SU-DHL-6 (cell line): ENCODE measurements at regions not wholly inside any gene's neighbourhood (a gene's known extent, or its start where the extent isn't known, plus 50 kb on each side); places are given as distances from the start of the nearest gene placed in this dataset.

Experiments
- H2AFZ ChIP-seq: fragments of 200-600 bp; sonication (generic); 2 replicates; pipeline ENCODE4 v1.6.1; 2014; ENCODE audit warnings: low read depth, mild to moderate bottlenecking, moderate library complexity, mixed read lengths, antibody characterized with exemption, low read length; ENCODE audit not compliant: severe bottlenecking
- H3F3A ChIP-seq: fragments of 200-600 bp; shearing (Covaris generic); 2 replicates; pipeline ENCODE4 v1.6.0; 2016; ENCODE audit warnings: antibody characterized with exemption, mild to moderate bottlenecking; ENCODE audit not compliant: insufficient read depth
- H3K27ac ChIP-seq: fragments of 200-600 bp; sonication (generic); 2 replicates; pipeline ENCODE4 v1.5.1; 2016; ENCODE audit warnings: low read depth, mild to moderate bottlenecking, low read length, moderate library complexity, mixed read lengths
- H3K27me3 ChIP-seq: fragments of 200-600 bp; sonication (generic), shearing (Covaris generic); 2 replicates; pipeline ENCODE4 v1.6.0; 2014; ENCODE audit warnings: mild to moderate bottlenecking, low read length
- H3K36me3 ChIP-seq: fragments of 200-600 bp; sonication (generic); 2 replicates; pipeline ENCODE4 v1.6.1; 2014; ENCODE audit warnings: mild to moderate bottlenecking, low read length, mixed read lengths
- H3K4me2 ChIP-seq: fragments of 300-600, 200-600 bp; shearing (Covaris generic), sonication (generic); 2 replicates; pipeline ENCODE4 v1.6.0; 2014; ENCODE audit warnings: low read length, low read depth, mild to moderate bottlenecking; ENCODE audit not compliant: poor library complexity, severe bottlenecking
- H3K4me3 ChIP-seq: fragments of 200-600 bp; sonication (generic); 2 replicates; pipeline ENCODE4 v1.5.1; 2014; ENCODE audit warnings: antibody characterized with exemption, low read length, mild to moderate bottlenecking, mixed read lengths; ENCODE audit not compliant: insufficient read depth, poor library complexity, severe bottlenecking
- H3K79me2 ChIP-seq: fragments of 200-600 bp; sonication (generic); 2 replicates; pipeline ENCODE4 v1.6.1; 2014; ENCODE audit warnings: mild to moderate bottlenecking, low read length, moderate library complexity; ENCODE audit not compliant: insufficient read depth
- H3K9ac ChIP-seq: fragments of 200-600 bp; sonication (generic); 2 replicates; pipeline ENCODE4 v1.7.0; 2014; ENCODE audit warnings: mild to moderate bottlenecking, low read length
- H3K9me2 ChIP-seq: fragments of 200-600 bp; sonication (generic); replicated peaks from 2 replicates; pipeline ENCODE4 v1.6.1; 2014; ENCODE audit warnings: low read length; ENCODE audit not compliant: insufficient read depth
- H3K9me3 ChIP-seq: fragments of 200-600 bp; sonication (generic); 2 replicates; pipeline ENCODE4 v1.6.1; 2014; ENCODE audit warnings: low read length, mixed read lengths; ENCODE audit not compliant: insufficient read depth
- H4K20me1 ChIP-seq: fragments of 200-600 bp; sonication (generic); 2 replicates; pipeline ENCODE4 v1.6.1; 2014; ENCODE audit warnings: low read depth, mild to moderate bottlenecking, antibody characterized with exemption, low read length, moderate library complexity, mixed read lengths
- EZH2phosphoT487 ChIP-seq: fragments of 200-600 bp; sonication (generic), shearing (Covaris generic); conservative IDR thresholded peaks from 2 replicates; pipeline ENCODE4 v1.6.1; 2018; ENCODE audit warnings: mild to moderate bottlenecking, antibody characterized with exemption, low read length, moderate library complexity, mixed read lengths
- TF ChIP-seq, protein P1 (sequence below): fragments of 200-600 bp; sonication (generic); IDR thresholded peaks from one replicate; pipeline ENCODE4 v1.5.1; 2017; ENCODE audit warnings: antibody characterized with exemption, mild to moderate bottlenecking, low read length, moderate library complexity; ENCODE audit not compliant: insufficient read depth, poor library complexity, severe bottlenecking

- H3K79me2 ChIP-seq = no peaks in the 10 kb centered on the region
- no peaks in the 10 kb centered on the region for H3K9me2 ChIP-seq
- no peak overlapping the region for H3K4me3 ChIP-seq
- no peaks in the 10 kb centered on the region for H4K20me1 ChIP-seq
- H3K4me2 ChIP-seq = no peak overlapping the region
- no peaks in the 10 kb centered on the region for H3K36me3 ChIP-seq
- TF ChIP-seq, protein P1, sequence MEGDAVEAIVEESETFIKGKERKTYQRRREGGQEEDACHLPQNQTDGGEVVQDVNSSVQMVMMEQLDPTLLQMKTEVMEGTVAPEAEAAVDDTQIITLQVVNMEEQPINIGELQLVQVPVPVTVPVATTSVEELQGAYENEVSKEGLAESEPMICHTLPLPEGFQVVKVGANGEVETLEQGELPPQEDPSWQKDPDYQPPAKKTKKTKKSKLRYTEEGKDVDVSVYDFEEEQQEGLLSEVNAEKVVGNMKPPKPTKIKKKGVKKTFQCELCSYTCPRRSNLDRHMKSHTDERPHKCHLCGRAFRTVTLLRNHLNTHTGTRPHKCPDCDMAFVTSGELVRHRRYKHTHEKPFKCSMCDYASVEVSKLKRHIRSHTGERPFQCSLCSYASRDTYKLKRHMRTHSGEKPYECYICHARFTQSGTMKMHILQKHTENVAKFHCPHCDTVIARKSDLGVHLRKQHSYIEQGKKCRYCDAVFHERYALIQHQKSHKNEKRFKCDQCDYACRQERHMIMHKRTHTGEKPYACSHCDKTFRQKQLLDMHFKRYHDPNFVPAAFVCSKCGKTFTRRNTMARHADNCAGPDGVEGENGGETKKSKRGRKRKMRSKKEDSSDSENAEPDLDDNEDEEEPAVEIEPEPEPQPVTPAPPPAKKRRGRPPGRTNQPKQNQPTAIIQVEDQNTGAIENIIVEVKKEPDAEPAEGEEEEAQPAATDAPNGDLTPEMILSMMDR = no peak
- no peak for TF ChIP-seq EZH2phosphoT487
- no peak overlapping the region for H3K9ac ChIP-seq
- no peak overlapping the region for H2AFZ ChIP-seq
- H3F3A ChIP-seq = no peaks in the 10 kb centered on the region
- no peak overlapping the region for H3K27ac ChIP-seq
- no peaks in the 10 kb centered on the region for H3K9me3 ChIP-seq
- no peaks in the 10 kb centered on the region for H3K27me3 ChIP-seq
Measured at GRCh38 chr1:200334661-200335256, 75.1 kb downstream of the ZNF281 start.

DNA sequence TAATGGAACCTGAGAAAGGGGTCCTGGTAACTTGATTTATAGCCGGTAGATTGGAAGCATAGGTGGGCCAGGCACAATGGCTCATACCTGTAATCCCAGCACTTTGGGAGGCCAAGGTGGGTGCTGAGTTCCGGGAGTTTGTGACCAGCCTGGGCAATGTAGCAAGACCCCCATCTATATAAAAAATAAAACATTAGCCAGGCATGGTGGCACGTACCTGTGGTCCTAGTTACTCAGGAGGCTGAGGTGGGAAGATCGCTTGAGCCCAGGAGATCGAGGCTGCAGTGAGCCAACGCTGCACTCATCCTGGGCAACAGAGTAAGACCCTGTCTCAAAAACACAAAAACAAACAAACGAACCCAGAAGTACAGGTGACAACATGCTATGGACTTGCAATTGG is 76.5 kb downstream of the ZNF281 start:
- Histone ChIP-seq H3F3A (no peaks in the 10 kb centered on the region), H3K9ac (no peak overlapping the region), H3K27me3 (no peaks in the 10 kb centered on the region), H2AFZ (no peak overlapping the region), H3K4me3 (no peak overlapping the region), H3K9me3 (no peaks in the 10 kb centered on the region), H3K27ac (no peak overlapping the region), H3K9me2 (no peaks in the 10 kb centered on the region), H3K79me2 (no peaks in the 10 kb centered on the region), H3K4me2 (no peak overlapping the region), H4K20me1 (no peaks in the 10 kb centered on the region), H3K36me3 (no peaks in the 10 kb centered on the region)
- TF ChIP-seq EZH2phosphoT487 = no peak
- TF ChIP-seq, protein P1 = no peak

- no peak overlapping the region for H2AFZ ChIP-seq
- H3K27me3 ChIP-seq = no peaks in the 10 kb centered on the region
- H3K79me2 ChIP-seq = no peaks in the 10 kb centered on the region
- H3K4me3 ChIP-seq = no peak overlapping the region
- no peak overlapping the region for H3K27ac ChIP-seq
- H3K9me2 ChIP-seq = no peaks in the 10 kb centered on the region
- no peaks in the 10 kb centered on the region for H4K20me1 ChIP-seq
- H3F3A ChIP-seq = no peaks in the 10 kb centered on the region
- no peaks in the 10 kb centered on the region for H3K36me3 ChIP-seq
- H3K9me3 ChIP-seq = no peaks in the 10 kb centered on the region
- H3K9ac ChIP-seq = no peak overlapping the region
- TF ChIP-seq EZH2phosphoT487 = no peak
- TF ChIP-seq, protein P1 = no peak
- no peak overlapping the region for H3K4me2 ChIP-seq
Measured at GRCh38 chr1:200332716-200333115, 77.1 kb downstream of the ZNF281 start.
